Right cardiac atrium (tissue), 5 donors: ENCODE measurements at regions not wholly inside any gene's neighbourhood (a gene's known extent, or its start where the extent isn't known, plus 50 kb on each side); places are given as distances from the start of the nearest gene placed in this dataset.
"Not testable (repeated sequence)": the region's sequence is repeated elsewhere in the genome, so short reads cannot be mapped to it uniquely, and the experiment has no call there.

ENCODE experiments used
- ATAC-seq, 2 donors: fragments of 200-7000 bp; cut with Tn5 transposase; one replicate each; pipeline versions ENCODE4 v1.8.0 to v1.9.1; 2020; ENCODE audit warnings: moderate library complexity in 2 of 2, mild to moderate bottlenecking in 1 of 2
- DNase-seq, 3 donors: peaks; one replicate each; pipeline ENCODE4 v3.0.0-alpha.2; 2020
- H3K27ac ChIP-seq: one replicate; pipeline ENCODE4 v1.5.1; 2013; ENCODE audit warnings: mild to moderate bottlenecking, low read length, control low read depth, moderate library complexity
- H3K27me3 ChIP-seq: one replicate; pipeline ENCODE4 v1.6.1; 2013; ENCODE audit not compliant: control insufficient read depth, insufficient read depth
- H3K4me1 ChIP-seq: one replicate; pipeline ENCODE4 v1.6.1; 2013; ENCODE audit warnings: low read length; ENCODE audit not compliant: control insufficient read depth, insufficient read depth
- H3K4me3 ChIP-seq: one replicate; pipeline ENCODE4 v1.5.1; 2013; ENCODE audit warnings: low read length, control low read depth
- H3K9me3 ChIP-seq: one replicate; pipeline ENCODE4 v1.6.1; 2013; ENCODE audit warnings: low read length; ENCODE audit not compliant: control insufficient read depth
- WGBS: extraction: QIAGEN DNeasy Blood & Tissue Kit; methylation state at CpG from one replicate; pipeline ENCODE4 v1.1.7; 2013; 5-methylcytosine and 5-hydroxymethylcytosine counted together
- intact Hi-C, 4 donors: fragments of 100-400 bp; cut with DNase I; formaldehyde crosslinking; loops; one replicate each; pipeline versions ENCODE4 v1.11.0 to v1.14.0; 2022 to 2023
- donor health status: healthy with polysubstance abuse.
- donor health status: DM: no; HTN: yes; CAD: no.
- donor health status: DM: no; HTN: no; CAD: no.
- donor health status: DM: no; HTN: yes; CAD: no; lungs with severe emphysema.
- donor health status: DM: yes; HTN: yes; CAD: no.

DNA sequence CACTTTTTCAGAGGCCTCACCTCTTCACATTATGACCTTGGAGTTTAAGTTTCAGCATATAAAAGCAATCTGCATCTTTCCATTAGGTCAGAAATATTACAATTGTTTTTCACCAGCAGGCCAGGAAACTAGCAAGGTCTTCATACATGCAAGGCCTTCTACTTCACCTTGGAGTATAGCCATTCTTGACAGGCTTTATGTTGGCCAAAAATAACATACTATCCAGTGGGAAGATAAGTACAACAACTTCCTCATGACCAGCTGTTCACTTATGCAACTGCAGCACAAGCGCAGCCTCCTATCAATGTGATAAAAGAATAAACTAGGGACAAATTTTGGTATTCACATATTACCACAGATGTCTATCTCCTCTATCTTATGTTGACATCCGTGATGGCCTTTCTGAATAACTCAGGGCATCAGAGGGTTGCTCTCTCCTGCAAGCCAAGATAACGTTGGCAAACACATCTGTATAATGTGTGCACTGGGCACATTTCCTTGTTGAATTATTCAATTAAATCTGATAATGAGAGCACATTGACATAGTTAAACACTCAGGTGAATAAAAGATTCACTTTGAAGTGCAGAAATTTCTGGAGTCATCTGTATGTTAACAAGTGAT lies 239.8 kb downstream of the FZD1 start:
- H3K27ac ChIP-seq = no peak overlapping the region
- DNase-seq (no peak), ATAC-seq (peak; percentile 57 to 60)
- H3K4me1 ChIP-seq = no peaks in the 10 kb centered on the region
- H3K4me3 ChIP-seq = no peak overlapping the region
- intact Hi-C loops = no loop called here
- 22% methylated on average over 3 of the region's 3 CpGs for WGBS
- no peaks in the 10 kb centered on the region for H3K27me3 ChIP-seq
- no peaks in the 10 kb centered on the region for H3K9me3 ChIP-seq

- ATAC-seq = no peak
- H3K27ac ChIP-seq = no peak overlapping the region
- no peaks in the 10 kb centered on the region for H3K27me3 ChIP-seq
- no peaks in the 10 kb centered on the region for H3K9me3 ChIP-seq
- 89% methylated on average over 2 of the region's 2 CpGs for WGBS
- no peak for DNase-seq
- H3K4me1 ChIP-seq = no peaks in the 10 kb centered on the region
- no peak overlapping the region for H3K4me3 ChIP-seq
- intact Hi-C loops = no loop called here
Observed at GRCh38 chr7:91504919-91505318, 240.7 kb downstream of the FZD1 start.

- 87% methylated on average over 10 of the region's 10 CpGs for WGBS
- intact Hi-C loops = not testable (repeated sequence)
Observed at GRCh38 chr7:91506966-91507365, 242.7 kb downstream of the FZD1 start.

DNA sequence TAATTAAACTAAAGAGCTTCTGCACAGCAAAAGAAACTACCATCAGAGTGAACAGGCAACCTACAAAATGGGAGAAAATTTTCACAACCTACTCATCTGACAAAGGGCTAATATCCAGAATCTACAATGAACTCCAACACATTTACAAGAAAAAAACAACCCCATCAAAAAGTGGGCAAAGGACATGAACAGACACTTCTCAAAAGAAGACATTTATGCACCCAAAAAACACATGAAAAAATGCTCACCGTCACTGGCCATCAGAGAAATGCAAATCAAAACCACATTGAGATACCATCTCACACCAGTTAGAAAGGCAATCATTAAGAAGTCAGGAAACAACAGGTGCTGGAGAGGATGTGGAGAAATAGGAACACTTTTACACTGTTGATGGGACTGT lies 247.6 kb downstream of the FZD1 start:
- ATAC-seq, H3K27ac ChIP-seq, H3K4me3 ChIP-seq, H3K27me3 ChIP-seq, DNase-seq, H3K9me3 ChIP-seq, H3K4me1 ChIP-seq, intact Hi-C loops: not testable (repeated sequence)
- 93% methylated on average over 1 of the region's 1 CpG for WGBS

More at GRCh38 chr7:91506966-91507365, 242.7 kb downstream of the FZD1 start:
- H3K4me3 ChIP-seq, H3K27me3 ChIP-seq, ATAC-seq, H3K27ac ChIP-seq, H3K9me3 ChIP-seq, H3K4me1 ChIP-seq, DNase-seq: not testable (repeated sequence)

DNA sequence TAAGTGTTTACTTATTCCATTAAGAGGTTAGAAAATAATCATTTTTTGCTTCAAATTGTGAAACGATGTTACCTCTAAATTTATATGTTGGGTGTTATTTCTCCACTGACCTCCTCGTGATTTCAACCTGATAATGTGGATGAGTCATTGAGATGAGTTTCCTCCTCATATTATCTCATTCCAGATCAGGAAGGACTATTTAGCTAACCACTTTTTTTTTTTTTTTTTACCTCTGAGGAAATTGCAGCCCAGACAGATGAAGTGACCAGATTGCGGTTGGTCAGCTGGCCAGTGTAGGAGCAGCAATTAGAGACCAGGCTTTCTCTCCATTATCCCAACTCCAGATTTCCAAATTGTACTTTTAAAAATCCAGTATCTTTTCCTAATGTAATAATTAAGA lies 248.7 kb downstream of the FZD1 start:
- Histone ChIP-seq H3K9me3 (no peaks in the 10 kb centered on the region), H3K27me3 (no peaks in the 10 kb centered on the region), H3K27ac (no peak overlapping the region), H3K4me1 (no peaks in the 10 kb centered on the region), H3K4me3 (no peak overlapping the region)
- intact Hi-C loops = no loop called here
- WGBS = 76% methylated on average over 3 of the region's 3 CpGs
- no peak for DNase-seq
- ATAC-seq = no peak

DNA sequence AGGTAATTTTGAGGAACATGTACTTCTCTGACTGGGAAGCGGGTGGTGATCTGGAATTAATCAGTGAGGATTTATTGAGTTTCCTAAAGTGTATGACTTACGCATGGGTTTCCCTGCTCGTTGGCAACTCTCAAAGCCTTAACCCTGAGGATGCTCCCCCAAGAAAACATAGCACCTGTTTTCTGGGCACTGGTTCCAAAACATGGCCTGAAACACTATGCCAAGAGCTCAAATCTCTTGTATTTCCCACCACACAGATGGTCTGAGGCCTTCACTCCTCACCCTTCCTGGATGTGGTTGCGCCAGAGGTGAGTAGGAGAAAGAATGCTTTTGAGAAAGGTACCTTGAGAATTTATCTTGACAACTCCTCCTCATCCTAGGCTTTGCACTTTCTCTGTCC lies 250.4 kb downstream of the FZD1 start:
- no peak for DNase-seq
- Histone ChIP-seq H3K4me1 (no peaks in the 10 kb centered on the region), H3K9me3 (no peaks in the 10 kb centered on the region), H3K27ac (no peak overlapping the region), H3K4me3 (no peak overlapping the region), H3K27me3 (no peaks in the 10 kb centered on the region)
- 95% methylated on average over 4 of the region's 4 CpGs for WGBS
- intact Hi-C loops = no loop called here
- ATAC-seq = no peak

DNA sequence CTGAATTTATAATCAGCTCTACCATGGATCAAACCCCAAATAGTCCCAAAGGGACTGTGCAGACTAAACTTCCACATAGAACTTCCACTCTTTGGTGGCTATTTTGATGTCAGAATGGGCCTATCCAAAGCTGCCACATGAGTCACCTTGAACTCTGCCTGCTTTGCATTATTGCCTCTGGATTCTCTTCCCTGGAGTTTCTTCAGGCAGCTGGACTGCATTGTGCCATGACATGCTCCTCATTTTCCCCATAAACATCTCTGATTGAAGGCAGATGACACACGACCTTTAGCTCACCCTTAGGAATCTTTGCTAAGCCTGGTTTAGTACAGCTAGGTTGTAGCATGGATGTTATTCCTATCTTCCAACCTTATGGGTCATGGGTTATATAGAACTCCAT lies 251.7 kb downstream of the FZD1 start:
- 97% methylated on average over 1 of the region's 1 CpG for WGBS
- no peak for ATAC-seq
- H3K4me3 ChIP-seq = no peak overlapping the region
- H3K4me1 ChIP-seq = no peaks in the 10 kb centered on the region
- no peaks in the 10 kb centered on the region for H3K27me3 ChIP-seq
- no peaks in the 10 kb centered on the region for H3K9me3 ChIP-seq
- H3K27ac ChIP-seq = no peak overlapping the region
- intact Hi-C loops = no loop called here
- no peak for DNase-seq

GRCh38 chr7:91517201-91517785 lies 253.1 kb downstream of the FZD1 start:
- 40% methylated on average over 1 of the region's 1 CpG for WGBS
- Histone ChIP-seq H3K27ac (no peak overlapping the region), H3K9me3 (no peaks in the 10 kb centered on the region), H3K4me1 (no peaks in the 10 kb centered on the region), H3K27me3 (no peaks in the 10 kb centered on the region), H3K4me3 (no peak overlapping the region)
- no peak for ATAC-seq
- intact Hi-C loops = no loop called here
- no peak for DNase-seq

GRCh38 chr7:91518058-91518457 lies 253.8 kb downstream of the FZD1 start:
- Histone ChIP-seq H3K9me3 (no peaks in the 10 kb centered on the region), H3K27me3 (no peaks in the 10 kb centered on the region), H3K27ac (no peak overlapping the region), H3K4me1 (no peaks in the 10 kb centered on the region), H3K4me3 (no peak overlapping the region)
- intact Hi-C loops = no loop called here
- ATAC-seq = no peak
- WGBS = 89% methylated on average over 1 of the region's 1 CpG
- no peak for DNase-seq

GRCh38 chr7:91519241-91520158 lies 255.3 kb downstream of the FZD1 start:
- ATAC-seq (no peak), DNase-seq (no peak)
- 52% methylated on average over 8 of the region's 8 CpGs for WGBS
- H3K27ac ChIP-seq = no peak overlapping the region
- H3K27me3 ChIP-seq = no peaks in the 10 kb centered on the region
- intact Hi-C loops = no loop called here
- no peak overlapping the region for H3K4me3 ChIP-seq
- no peaks in the 10 kb centered on the region for H3K9me3 ChIP-seq
- H3K4me1 ChIP-seq = no peaks in the 10 kb centered on the region

- Histone ChIP-seq H3K9me3 (no peaks in the 10 kb centered on the region), H3K27me3 (no peaks in the 10 kb centered on the region), H3K4me1 (no peaks in the 10 kb centered on the region), H3K4me3 (no peak overlapping the region), H3K27ac (no peak overlapping the region)
- 67% methylated on average over 1 of the region's 1 CpG for WGBS
- DNase-seq (no peak), ATAC-seq (no peak)
- intact Hi-C loops = no loop called here
Observed at GRCh38 chr7:91520645-91521044, 256.4 kb downstream of the FZD1 start.
